ENCODE measurements at regions not wholly inside any gene's neighbourhood (a gene's known extent, or its start where the extent isn't known, plus 50 kb on each side); places are given as distances from the start of the nearest gene placed in this dataset.
"Not testable (repeated sequence)": the region's sequence is repeated elsewhere in the genome, so short reads cannot be mapped to it uniquely, and the experiment has no call there.

DNA sequence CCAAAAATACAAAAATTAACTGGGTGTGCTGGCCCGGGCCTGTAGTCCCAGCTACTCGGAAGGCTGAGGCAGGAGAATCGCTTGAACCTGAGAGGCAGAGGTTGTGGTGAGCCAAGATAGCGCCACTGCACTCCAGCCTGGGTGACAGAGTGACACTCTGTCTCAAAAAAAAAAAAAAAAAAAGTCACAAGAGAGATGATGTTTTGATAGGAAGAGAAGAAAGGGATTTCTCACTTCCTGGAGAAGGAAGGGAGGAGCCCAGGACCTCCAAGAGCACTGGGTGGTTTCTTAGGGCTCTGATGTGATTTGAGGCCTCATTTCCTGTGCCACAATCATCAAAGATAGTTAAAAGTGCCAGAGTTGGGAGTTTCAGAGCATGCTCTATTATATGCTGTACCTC is 1048.3 kb downstream of the BCL11B start:
- not testable (repeated sequence) for DNase-seq

DNA sequence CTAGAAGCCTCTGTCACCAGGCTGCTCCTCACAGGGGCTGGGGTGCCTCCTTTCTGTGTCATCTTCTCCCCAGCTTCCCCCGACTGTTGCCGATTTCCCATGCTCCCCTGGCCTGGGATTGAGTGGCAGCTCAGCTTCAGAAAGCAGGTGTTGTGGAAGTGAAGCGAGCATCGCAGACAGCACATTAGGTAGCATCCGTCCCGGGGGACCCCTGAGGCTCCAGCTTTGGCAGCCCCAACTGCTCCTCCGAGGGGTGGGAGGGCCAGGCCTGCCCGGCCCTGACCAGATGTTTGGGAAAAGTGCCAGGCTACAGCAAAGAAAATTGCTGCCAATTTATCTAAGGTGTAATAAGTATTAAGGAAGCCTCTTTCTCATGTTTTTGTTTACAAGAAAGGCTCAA is 1045.6 kb downstream of the BCL11B start:
- DNase-seq: no peak

DNA sequence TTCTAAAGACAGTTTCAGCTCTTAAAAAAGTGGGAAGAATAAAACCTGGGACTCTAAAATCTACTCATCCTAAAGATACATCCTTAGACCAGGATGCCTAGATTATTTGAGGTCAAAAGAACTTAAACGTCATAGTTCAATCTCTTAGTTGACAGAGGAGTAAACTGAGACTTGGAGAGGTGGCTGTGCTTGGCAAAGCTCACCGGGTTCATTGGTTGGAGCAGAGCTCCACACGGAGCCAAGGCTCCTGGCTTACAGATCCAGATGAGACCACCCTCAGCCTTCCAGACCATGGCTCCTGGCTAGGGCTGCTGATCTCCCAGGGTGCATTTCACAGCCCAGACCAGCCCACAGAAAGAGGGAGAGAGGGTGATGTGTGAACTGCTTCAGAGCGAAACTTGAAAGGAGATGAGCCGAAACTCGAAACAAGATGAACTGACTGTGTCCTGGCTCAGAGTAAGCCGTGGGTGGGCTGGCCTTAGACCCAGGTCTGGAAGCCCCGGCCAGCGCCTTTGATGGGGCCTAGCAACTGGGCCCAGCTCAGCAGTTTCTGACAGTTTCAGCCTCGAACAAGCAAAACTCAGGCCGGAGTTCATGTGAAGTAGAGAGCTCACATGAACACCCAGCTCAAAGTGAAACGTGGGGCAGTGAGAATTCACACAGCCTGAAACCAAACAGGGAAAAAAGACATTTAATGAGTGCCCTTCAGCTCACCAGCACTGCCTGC is 1044.8 kb downstream of the BCL11B start:
- DNase-seq: no peak

DNA sequence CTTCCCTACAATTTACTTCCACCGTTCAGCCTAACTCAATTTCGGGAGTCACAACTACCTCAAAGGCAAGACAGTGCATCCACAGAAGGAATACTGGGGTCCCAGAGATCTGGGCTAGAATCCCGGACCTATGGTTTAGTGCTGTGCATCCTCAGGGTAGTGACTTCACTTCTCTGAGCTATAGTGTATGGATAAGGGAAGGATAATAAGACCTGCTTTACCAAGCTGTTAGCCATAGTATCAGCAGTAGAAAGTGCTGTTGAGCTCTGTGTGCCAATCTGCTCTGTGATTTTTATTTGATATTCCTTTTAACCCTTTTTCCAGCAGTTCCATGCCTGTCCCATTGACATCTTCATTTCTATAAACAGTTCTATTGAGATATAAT is 1044.3 kb downstream of the BCL11B start:
- DNase-seq: no peak

DNA sequence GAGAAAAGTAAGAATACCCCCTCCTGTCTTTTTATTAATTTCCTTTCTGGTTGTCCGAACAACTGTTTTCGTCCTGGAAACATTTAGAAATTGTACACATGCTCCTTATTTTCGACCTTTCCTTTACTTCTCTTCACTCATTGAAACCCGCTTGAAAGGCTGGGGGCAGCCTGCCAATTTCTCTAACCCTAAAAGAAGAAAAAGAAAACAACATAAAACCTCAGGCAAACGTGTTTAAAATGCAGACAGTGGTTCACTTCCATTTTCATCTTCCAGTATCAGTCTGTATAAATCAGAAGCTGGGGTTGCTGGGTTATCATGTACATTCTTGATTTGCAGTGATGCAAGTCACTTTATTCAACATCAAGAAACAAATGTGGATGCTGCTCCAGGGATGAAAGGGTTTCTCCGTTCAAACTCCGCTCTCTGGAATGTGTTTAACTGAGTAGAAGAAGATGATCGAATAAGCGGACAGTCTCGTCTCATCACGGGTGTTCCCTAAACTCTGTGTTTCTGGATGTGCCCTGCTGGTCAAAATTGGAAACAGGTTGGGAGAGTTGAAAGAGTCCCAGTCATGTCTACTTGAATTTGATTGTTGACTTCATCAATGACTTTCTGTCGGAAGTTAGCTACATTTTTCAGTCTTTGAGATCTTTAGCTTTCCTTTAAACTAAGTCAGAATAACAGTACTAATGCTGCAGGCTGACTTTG is 1042.2 kb downstream of the BCL11B start:
- DNase-seq: no peak

DNA sequence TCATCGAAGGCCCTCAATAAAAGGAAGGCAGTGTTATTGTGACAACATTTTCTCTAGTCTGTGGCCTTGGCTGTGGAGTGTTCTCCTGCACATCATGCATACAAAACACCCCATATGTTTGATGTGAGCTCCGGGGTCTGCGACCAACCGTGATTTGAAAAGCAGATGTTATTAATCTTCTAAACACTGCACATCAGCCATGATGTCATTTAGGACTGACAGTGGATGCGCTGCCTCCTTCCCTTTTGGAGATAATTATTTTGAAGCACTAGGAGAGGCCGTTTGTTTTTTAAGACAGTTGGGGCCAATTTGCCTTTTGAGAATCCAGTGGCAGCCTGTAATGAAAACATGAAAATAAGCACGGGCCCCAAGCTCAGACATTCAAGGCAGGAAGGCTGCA is 1041.6 kb downstream of the BCL11B start:
- DNase-seq: no peak

DNA sequence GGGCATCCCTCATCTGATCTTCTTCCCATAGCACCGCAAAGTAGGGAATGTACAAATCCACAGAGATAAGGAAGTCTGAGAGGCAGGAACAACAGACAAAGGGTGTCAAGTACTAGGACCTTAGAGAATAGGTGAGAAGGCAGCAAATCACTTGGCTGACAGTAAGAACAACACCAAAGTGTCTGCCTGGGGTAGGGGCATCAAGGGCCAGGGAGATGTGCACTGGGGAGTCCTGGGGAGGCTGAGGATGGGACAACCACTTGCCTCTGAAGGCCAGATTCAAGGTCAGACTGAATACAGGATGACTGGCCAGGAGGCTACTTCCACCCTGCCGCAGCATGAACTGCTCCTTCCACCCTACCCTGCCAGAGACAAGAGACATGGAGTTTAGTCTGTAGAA is 1040.8 kb downstream of the BCL11B start:
- no peak for DNase-seq

DNA sequence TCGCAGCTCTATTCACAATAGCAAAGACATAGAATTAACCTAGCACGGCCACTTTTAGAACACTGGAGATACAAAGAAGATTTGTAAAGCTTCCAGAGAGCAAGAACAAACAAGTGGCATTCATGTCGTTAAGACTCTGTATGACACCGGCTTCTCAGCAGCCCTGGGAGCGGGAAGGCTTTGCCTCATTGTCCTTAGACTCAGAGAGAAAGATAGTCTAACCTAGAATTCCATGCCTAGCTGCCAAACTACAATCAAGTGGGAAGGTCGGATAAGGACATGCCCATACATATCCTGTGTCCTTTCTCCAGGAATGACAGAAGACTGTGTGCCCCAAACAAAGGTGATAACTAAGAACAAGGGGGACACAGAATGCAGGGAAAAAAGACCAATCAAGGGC is 1038.3 kb downstream of the BCL11B start:
- no peak for DNase-seq

DNA sequence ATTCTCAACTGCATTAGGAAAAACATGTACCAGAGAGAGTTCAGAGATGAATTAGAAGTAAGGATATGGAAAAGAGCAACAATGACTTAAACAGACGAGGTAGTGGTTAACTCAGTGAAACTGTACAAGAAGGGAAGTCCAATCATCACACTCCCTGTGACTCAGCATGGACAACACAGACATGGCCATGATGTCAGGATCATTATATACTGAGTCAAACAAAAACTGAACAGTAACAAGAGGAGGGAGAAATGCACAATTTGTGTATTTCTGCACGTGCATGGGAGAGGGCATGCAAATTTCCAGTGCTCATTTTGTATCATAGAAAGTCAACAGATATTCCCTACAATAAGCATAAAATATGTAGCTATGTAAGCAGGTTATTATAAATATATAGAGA is 1037.8 kb downstream of the BCL11B start:
- no peak for DNase-seq

DNA sequence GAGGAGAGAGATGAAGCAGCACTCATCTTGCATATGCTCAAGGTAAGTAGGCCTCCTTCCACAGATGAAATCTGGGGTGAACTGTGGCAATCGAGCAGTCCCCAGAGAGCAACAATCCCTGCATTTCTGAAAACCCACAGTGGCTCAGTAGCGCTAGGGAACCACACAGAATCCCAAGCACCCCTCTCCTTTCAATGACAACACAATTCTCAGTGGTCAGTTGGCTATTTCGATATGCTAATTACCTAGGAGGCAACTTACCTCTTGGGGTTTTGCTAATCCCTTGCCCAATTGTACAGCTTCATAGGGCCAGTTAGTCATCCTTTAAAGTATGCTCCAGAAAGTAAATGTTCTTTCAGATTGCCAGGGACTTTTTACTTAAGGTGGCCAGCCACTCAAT is 1035.7 kb downstream of the BCL11B start:
- DNase-seq: no peak

DNA sequence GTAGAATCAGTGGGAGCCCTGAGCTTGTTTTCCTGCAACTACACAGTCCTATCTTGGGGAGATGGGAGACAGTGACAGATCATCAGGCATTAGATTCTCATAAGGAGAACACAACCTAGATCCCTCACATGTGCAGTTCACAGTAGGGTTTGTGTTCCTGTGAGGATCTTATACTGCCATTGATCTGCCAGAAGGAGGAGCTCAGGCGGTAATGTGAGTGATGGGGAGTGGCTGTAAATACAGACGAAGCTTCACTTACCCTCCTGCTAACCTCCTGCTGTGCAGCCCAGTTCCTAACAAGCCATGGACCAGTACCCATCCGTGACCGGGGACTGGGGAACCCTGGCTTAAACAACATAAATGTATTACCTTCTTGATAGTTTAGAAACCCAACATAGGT is 1034.1 kb downstream of the BCL11B start:
- no peak for DNase-seq

DNA sequence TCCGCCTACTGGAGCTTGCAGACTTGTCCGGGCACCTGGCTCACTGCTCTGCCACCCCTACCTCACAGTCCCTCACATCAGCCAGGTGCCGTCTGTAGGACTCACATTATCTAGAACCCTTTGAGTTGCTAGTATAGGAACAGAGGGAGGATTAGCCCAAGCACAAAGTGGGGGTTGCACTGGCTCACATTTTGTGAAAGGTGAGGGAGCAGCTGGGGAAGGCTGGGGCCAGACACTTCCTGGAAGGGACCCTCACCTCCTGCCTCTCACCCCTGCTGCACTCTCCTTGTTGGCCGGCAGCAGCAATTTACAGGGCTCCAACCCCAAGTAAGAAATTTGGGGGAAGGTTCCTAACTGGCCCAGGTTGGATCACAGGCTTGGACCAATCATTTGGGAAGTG is 1031.6 kb downstream of the BCL11B start:
- no peak for DNase-seq

DNA sequence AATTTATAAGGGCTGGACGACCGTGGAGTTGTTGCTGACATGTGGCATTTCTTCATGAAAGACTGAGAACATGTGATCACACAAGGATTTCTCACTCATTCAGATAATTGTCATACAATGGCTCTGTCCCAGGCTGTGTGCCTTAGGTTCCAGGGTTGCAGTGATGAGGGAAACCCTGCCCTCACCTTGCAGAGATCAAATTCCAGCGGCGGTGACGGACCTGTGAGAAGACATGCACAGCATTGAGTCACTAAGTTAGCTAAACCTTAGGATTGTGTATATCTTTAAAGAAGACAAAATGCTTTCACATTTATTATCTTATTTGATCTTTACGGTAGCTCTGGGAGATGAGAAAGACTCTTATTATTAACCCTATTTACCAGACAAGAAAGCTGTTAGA is 1029.1 kb downstream of the BCL11B start:
- no peak for DNase-seq

DNA sequence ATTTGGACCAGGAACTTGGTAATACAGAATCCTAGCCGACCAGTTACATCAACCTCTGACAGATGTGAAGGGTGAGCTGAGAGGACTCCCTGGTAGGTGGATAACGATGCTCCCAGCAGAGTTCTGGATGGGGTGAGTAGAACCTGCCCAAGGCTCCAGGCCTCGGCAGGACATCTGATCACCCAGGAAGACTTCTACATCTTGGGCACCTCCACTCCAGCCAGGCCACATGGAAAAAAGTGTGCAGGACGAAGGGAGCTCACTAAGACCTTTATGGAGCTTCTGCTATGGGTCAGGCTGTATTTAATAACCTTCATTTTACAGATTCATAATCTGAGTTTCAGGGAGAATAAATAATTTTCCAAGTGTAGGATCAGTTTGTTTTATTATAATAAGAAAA is 1028.7 kb downstream of the BCL11B start:
- DNase-seq: no peak

DNA sequence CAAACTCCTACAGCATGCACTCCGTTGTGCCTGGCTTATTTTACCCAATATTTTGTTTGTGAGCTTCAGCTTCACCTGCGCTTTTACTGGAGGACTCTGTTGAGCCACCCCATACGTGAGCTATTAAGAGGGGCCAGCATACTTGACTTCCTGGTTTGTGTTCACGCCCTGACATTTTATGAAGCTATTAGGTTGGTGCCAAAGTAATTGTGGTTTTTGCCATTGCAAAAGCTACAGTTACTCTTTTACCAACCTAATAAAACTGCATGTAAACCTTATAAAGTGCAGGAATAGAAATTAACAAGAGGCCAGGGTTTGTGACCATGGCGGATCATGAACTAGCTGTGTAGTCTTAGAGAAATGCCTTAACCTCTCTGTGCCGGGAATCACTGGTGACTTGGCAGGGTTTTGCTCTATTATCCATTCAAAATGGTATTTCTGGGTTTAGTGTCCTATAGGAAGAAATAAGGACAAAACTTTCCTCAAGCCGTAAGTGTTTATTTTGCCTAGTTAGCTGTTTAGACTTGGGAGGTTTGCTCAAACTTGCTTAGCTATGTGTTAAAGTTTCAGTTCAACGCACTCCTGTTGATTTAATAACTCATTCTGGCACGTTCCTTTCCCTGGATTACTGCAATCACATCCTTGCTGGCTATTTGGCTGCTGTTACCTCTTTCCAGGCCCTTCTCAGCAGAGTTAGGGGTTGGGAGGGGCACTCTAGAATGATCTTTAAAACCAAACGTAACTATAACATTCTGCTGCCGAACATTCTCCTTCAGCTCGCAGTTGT is 1027.6 kb downstream of the BCL11B start:
- no peak for DNase-seq

DNA sequence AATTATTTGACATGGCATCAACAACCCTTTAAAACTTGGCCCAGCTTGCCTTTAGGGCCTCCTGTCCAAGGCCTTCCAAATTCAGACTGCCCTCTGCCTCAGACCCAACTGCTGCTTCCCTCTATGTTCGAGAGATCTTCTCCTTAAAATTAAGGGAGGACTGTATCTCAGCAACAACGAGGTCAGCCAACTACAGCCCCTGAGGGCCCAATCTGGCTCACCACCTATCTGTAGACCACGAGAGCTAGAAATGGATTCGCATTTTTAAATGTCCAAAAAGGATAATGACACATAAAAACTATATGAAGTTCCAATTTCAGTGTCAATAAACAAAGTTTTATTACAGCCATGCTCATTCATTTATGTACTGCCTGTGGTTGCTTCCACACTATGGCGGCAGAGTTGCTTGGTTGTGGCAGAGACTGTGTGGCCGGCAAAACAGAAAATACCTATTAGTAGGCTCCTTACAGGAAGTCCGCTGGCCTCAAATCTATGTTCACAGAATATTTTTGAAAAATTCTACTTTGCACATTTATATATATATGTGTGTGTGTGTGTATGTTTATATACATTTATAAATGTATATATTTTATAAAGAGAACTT is 1026.9 kb downstream of the BCL11B start:
- no peak for DNase-seq

DNA sequence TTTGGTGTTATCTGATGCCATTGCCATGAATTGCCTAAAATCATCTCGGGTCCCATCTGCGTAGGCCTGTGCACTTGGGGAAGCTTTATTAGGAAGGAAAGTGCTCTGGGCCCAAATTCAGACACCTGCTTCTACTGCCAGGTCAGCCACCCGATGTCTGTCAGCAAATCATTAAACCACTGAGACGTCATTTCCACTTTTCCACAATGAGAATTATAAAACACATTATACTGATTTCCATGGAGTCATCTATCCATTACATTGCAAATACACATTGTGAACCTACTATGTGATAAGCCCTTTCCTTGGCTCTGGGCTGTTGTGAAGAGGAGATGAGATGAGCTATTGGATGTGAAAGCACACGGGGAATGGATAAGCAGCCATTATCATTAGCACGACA is 1022.9 kb downstream of the BCL11B start:
- DNase-seq: no peak

DNA sequence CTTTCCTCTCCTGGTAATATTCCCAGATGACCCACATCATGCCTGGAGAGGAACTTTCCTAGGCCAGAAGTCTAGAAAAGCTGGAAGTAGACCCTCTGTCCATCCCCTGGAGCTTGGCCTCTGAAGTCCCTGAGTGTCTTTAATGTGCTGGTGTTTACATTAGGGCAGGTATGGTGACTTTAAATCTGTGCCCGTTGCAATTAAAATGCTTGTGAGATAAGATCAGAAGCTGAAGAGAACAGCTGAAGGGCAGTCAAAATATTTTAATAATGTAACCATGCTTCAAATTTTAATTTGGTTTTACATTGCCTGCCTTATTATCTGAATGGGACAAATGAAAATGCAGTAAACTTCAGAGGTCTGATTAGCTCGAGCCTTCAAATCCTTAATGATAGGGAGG is 1022.5 kb downstream of the BCL11B start:
- no peak for DNase-seq

DNA sequence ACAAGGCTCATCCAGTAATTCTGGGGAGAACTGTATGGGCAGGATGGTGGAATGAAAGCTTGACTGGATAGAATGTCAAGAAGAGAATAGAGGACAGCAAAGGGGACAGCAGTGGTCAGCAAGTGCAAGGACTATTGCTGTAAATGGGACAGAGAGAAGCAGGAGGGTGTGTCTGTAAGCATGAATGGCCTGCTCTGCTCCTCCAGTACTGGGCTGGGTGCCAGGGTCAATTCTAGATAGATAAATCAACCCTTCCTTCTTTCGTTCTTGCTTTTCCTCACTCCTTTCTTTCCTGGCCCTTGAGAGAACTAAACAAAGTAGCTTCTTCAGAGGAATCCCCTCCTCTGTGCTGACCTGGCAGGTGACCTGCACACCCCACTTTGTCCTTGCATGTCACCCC is 1019.2 kb downstream of the BCL11B start:
- DNase-seq: no peak

DNA sequence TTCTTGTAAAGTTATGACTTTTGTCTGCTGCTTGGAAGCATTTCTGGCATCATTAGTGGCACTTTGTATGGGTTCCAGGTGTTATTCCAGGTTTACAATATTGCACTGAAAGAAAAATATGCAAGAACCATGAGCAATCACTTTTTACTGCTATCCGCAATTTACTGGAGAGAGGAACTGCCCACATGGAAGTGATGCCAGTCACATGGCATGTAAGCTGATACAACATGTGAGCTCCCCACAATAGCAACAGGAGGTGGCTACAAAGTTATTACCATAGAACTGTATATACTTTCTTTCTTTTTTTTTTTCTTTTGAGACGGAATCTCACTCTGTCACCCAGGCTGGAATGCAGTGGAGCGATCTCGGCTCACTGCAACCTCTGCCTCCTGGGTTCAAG is 1012.1 kb downstream of the BCL11B start:
- no peak for DNase-seq

DNA sequence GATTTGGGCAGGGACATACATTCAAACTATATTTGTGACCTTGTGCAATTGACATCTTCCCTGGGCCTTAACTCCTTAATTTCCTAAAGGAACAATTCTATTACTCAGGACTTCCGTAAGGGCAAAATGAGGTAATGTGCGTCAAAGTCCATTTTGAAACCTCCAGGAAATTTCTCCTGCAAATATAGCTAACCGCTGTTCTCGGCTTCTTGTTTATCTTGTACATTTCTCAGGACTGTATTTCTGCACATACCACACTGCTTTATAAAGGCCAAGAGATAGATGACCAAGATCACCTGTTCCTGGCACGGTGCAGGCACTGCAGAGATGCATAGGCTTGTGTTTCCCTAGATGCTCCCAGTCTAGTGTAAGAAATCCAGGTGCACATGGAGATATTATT is 1009.4 kb downstream of the BCL11B start:
- DNase-seq: no peak

DNA sequence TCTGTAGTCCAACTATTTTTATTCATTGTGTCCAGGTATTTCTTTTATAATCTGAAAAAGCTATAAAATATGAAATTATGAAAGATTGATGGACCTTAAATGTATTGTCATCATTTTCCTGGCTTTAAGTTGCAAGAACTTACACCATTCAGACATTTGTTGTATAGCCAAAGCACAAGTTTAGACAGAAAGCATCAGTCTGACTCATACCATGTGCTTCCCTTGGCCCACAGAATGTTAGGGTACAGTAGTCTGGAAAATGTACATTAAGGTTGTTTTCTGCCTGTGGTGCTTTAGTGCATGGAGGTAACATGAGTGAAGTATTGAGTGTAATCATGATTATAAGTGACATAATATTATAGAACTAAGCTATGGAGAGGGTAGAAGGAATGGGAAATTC is 1002.5 kb downstream of the BCL11B start:
- DNase-seq: no peak

DNA sequence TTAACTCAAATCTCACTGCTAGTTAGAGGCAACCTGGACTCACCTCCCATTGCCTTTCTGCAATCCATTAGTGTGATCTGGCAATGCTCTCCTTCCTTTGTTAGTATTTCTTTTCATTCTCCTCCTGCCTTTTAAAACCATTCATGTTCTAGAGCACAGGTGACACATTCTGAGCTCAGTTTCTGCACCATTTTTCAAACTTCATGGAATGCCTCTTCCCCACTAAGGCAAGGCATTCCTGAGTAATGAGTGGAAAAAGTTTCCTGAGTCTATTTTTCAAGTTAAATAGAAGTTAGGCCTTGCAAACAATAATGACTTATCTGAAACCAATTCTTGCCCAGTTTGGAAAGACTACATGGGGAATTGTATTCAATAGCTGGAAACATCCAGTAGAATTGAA is 1001.8 kb downstream of the BCL11B start:
- no peak for DNase-seq

DNA sequence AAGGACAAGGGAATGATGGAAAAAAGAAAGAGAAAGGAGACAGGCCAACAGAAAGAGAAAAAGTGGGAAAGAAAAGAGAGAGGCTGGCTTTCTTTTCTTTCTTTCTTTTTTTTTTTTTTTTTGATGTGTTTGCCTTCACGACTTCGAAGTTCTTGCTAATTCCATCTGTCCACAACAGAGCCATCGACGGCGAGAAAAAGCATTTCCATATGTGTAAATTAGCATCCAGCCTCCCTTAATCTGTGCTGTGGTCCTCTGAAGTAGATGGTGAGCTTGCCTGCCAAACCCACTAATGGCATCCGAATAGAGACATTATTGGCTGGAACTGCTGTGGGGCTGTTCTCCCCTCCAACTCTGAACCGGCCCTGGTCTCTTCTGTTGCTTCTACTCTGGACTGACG is 997.4 kb downstream of the BCL11B start:
- DNase-seq: no peak
